ENCODE measurements at regions not wholly inside any gene's neighbourhood (a gene's known extent, or its start where the extent isn't known, plus 50 kb on each side); places are given as distances from the start of the nearest gene placed in this dataset.

GRCh38 chr6:28769626-28770402 is 154.0 kb downstream of the TRIM27 start:
- peaks cover 11% of the 10 kb centered on the region for H3K4me1 Mint-ChIP-seq
- no peaks in the 10 kb centered on the region for H3K36me3 Mint-ChIP-seq (ENCODE audit: low read depth)
- H3K27me3 Mint-ChIP-seq (ENCODE audit: low read depth) = peaks cover 100% of the 10 kb centered on the region
- H3K9me3 Mint-ChIP-seq = peaks cover 16% of the 10 kb centered on the region
- no peak overlapping the region for H3K4me3 Mint-ChIP-seq
- H3K27ac Mint-ChIP-seq = no peak overlapping the region
- TF ChIP-seq, protein P1, sequence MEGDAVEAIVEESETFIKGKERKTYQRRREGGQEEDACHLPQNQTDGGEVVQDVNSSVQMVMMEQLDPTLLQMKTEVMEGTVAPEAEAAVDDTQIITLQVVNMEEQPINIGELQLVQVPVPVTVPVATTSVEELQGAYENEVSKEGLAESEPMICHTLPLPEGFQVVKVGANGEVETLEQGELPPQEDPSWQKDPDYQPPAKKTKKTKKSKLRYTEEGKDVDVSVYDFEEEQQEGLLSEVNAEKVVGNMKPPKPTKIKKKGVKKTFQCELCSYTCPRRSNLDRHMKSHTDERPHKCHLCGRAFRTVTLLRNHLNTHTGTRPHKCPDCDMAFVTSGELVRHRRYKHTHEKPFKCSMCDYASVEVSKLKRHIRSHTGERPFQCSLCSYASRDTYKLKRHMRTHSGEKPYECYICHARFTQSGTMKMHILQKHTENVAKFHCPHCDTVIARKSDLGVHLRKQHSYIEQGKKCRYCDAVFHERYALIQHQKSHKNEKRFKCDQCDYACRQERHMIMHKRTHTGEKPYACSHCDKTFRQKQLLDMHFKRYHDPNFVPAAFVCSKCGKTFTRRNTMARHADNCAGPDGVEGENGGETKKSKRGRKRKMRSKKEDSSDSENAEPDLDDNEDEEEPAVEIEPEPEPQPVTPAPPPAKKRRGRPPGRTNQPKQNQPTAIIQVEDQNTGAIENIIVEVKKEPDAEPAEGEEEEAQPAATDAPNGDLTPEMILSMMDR (IDR thresholded peaks at IDR 0.05; ENCODE audit: unreplicated experiment in 3 of 3) = peak; percentile 9 to 27 (median 16)

DNA sequence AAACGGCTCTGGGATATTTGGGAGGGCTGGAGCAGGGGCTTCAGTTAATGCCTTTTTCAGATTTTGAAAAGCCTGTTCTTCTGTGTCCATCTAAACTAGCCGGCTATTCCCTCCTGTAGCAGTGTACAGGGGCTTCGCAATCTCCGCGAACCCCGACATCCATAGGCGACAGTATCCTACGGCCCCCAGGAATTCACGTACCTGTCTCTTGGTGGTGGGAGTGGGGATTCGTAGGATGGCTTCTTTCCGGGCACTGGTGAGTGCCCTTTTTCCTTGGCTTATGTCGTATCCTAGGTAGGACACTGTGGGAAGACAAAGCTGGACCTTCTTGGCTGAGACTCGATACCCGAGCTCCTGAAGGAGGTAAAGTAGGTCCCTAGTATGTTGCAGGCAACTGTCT is 153.1 kb downstream of the TRIM27 start:
- Mint-ChIP-seq H3K9me3 (peaks cover 16% of the 10 kb centered on the region), H3K36me3 (ENCODE audit: low read depth) (no peaks in the 10 kb centered on the region), H3K27me3 (ENCODE audit: low read depth) (peaks cover 100% of the 10 kb centered on the region), H3K27ac (no peak overlapping the region), H3K4me3 (no peak overlapping the region), H3K4me1 (peaks cover 10% of the 10 kb centered on the region)
- TF ChIP-seq, protein P1 (IDR thresholded peaks at IDR 0.05; ENCODE audit: unreplicated experiment in 3 of 3) = no peak

GRCh38 chr6:28771401-28772267 is 152.2 kb downstream of the TRIM27 start:
- Mint-ChIP-seq H3K4me1 (peaks cover 5% of the 10 kb centered on the region), H3K9me3 (peaks cover 16% of the 10 kb centered on the region), H3K4me3 (no peak overlapping the region), H3K27me3 (ENCODE audit: low read depth) (peaks cover 100% of the 10 kb centered on the region), H3K36me3 (ENCODE audit: low read depth) (no peaks in the 10 kb centered on the region), H3K27ac (no peak overlapping the region)
- TF ChIP-seq, protein P1 (IDR thresholded peaks at IDR 0.05; ENCODE audit: unreplicated experiment in 3 of 3) = peak in 1 of 3 experiments; percentile 11

DNA sequence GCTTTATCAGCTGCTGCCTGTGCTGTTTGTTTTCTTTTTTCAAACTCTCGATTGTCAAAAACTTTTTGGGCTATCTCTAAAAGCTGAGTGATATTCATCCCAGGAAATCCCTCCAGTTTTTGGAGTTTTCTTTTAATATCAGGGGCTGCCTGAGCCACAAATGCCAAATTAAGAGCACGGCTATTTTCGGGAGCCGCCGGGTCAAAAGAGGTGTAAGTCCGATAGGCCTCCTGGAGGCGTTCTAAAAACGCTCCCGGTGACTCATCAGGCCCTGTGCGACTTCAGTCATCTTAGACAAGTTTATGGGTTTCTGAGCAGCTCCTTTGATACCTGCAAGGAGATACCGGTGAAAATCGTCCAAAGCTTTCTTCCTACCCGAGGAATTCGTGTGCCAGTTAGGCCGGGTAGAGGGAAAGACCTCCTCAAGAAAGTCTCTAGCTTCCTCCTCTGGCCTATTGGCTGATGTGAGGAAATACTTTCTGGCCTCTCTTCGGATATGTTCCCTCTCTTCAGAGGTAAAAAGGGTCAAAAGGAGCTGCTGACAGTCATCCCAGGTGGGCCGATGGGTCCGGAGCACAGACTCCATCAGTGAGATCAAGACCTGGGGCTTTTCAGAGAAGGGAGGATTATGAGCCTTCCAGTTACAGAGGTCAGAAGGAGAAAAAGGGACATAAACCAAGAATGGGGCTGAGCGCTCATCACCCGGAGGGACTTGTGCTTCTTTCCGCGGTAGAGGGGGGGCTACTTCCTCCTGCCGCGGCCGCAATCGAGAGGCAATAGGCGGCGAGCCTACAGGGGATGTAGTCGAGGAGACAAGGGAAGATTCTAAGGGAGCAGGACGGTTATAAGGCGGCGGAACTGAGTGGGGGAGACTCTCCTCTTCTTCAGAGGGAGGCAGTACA is 151.1 kb downstream of the TRIM27 start:
- no peaks in the 10 kb centered on the region for H3K36me3 Mint-ChIP-seq (ENCODE audit: low read depth)
- H3K4me3 Mint-ChIP-seq = peak overlapping the region; percentile 55 to 75 (median 71)
- H3K9me3 Mint-ChIP-seq = peaks cover 18% of the 10 kb centered on the region
- peaks cover 100% of the 10 kb centered on the region for H3K27me3 Mint-ChIP-seq (ENCODE audit: low read depth)
- H3K27ac Mint-ChIP-seq = no peak overlapping the region
- TF ChIP-seq, protein P1 (IDR thresholded peaks at IDR 0.05; ENCODE audit: unreplicated experiment in 3 of 3) = no peak
- H3K4me1 Mint-ChIP-seq = peaks cover 5% of the 10 kb centered on the region

DNA sequence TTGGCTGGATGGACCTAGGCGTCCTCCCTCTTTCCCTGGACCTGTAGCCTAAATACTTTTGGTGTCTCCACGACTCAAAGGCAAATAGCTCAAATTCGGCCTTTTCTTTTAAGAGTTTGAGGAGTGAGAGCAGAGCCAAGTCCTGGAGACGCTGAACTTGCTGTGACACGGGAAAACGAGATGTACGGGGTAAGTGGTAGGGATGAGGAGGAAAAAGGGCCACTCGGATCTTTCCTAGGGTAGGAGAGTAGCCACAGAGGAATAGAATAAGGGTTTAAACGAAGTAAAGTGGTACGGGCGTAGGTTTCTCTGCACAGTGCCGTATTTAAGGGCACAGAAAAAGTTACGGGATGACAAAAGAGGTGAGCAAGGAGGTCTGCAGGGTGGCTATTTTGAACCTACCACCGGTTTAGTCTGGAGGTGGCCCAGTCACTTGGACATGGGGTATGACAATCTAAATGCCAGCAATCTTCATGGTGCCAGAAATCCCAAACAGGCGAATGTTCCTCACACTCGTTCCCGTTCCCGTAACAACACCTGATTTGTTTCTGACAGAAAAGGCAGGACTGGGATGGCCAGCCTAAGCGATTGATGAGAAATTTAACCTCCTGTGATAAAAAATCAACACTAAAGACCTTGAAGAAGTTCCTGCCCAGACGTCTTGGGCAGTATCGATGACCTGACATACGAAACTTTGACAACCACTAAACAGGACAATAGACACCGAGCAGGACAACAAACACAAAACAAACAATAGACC is 149.3 kb downstream of the TRIM27 start:
- H3K4me3 Mint-ChIP-seq = peak overlapping the region; percentile 13 to 79 (median 57)
- peaks cover 99% of the 10 kb centered on the region for H3K27me3 Mint-ChIP-seq (ENCODE audit: low read depth)
- H3K27ac Mint-ChIP-seq = no peak overlapping the region
- TF ChIP-seq, protein P1 (IDR thresholded peaks at IDR 0.05; ENCODE audit: unreplicated experiment in 3 of 3) = no peak
- no peaks in the 10 kb centered on the region for H3K36me3 Mint-ChIP-seq (ENCODE audit: low read depth)
- peaks cover 14% of the 10 kb centered on the region for H3K9me3 Mint-ChIP-seq
- peaks cover 5% of the 10 kb centered on the region for H3K4me1 Mint-ChIP-seq
